ENCODE measurements at regions not wholly inside any gene's neighbourhood (a gene's known extent, or its start where the extent isn't known, plus 50 kb on each side); places are given as distances from the start of the nearest gene placed in this dataset.

DNA sequence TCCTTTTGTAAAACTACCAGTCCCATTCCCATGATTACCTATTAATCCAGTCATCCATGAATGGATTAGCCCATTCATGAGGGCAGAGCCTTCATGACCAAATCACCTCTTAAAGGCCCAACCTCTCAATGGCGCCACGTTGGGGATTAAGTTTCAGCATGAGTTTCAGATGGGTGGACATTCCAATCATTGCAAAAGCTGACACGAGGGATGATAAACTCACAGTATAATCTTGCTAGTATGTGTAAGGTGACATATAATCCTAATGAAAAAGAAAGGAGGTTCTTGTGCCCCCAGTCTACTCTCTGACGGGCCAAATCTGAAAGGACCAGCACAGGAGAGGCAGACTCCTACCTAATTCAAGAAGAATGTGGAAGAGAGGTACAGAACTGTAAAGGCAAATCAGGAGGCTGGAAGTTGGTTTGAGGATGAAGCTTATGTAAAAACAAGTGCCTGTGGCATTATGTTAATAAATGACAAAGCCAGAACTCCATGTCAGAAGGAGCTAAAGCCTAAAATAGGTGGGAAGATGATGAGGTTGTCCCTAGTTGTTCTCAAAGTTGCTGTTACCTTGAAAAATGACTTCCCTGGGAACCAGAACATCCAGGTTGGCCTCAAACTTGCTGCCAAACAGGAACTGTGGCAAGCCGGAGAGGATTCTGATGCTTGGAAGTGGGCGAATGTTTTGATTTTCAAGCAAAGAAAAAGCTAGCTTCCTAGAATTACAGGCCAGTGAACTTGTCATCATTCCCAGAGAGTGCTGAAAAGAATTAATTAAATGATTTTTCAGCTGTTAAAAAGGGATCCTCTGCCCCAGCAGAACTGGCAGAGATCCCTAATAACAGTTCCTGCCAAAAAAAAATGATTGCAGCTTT, 106.5 kb upstream of the TIAM2 start:
- WGBS, 2 experiments (ENCODE audit: extremely low coverage in 1 of 2, insufficient coverage in 1 of 2, insufficient read length in 1 of 2, insufficient replicate concordance in 2 of 2, low coverage in 1 of 2, low lambda C conversion rate in 2 of 2, missing lambda C conversion rate in 1 of 2): 92% methylated on average over 6 of the region's 6 CpGs; no CpG with 5 or more reads in 1 of the 2 experiments
- TF ChIP-seq, protein P1, sequence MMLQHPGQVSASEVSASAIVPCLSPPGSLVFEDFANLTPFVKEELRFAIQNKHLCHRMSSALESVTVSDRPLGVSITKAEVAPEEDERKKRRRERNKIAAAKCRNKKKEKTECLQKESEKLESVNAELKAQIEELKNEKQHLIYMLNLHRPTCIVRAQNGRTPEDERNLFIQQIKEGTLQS (IDR thresholded peaks at IDR 0.05; ENCODE audit: insufficient read depth, low read depth, low read length): no peak
- TF ChIP-seq GTF2F1 (IDR thresholded peaks at IDR 0.05; ENCODE audit: borderline replicate concordance, low read depth, low read length) (no peak), EP300 (IDR thresholded peaks at IDR 0.05; ENCODE audit: borderline replicate concordance in 1 of 2, low read depth in 2 of 2, low read length in 2 of 2) (no peak), SRF (IDR thresholded peaks at IDR 0.05; ENCODE audit: low read depth, low read length) (no peak), SIX5 (IDR thresholded peaks at IDR 0.05; ENCODE audit: low read depth, low read length) (no peak), SP4 (IDR thresholded peaks at IDR 0.05; ENCODE audit: low read length) (no peak), PHF8 (conservative IDR thresholded peaks at IDR 0.05; ENCODE audit: low read depth, low read length) (no peak), POU5F1 (IDR thresholded peaks at IDR 0.05; ENCODE audit: low read depth, low read length) (no peak), SIRT6 (IDR thresholded peaks at IDR 0.05; ENCODE audit: low read length) (no peak), KDM4A (IDR thresholded peaks at IDR 0.05; ENCODE audit: low read depth, low read length, severe bottlenecking) (no peak)
- TF ChIP-seq, protein P2, sequence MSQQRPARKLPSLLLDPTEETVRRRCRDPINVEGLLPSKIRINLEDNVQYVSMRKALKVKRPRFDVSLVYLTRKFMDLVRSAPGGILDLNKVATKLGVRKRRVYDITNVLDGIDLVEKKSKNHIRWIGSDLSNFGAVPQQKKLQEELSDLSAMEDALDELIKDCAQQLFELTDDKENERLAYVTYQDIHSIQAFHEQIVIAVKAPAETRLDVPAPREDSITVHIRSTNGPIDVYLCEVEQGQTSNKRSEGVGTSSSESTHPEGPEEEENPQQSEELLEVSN (IDR thresholded peaks at IDR 0.05): no peak

More for the DNA sequence above, 106.5 kb upstream of the TIAM2 start:
- Histone ChIP-seq H2AFZ (ENCODE audit: low read length) (no peak overlapping the region), H4K91ac (replicated peaks; ENCODE audit: insufficient read length, low read length) (no peak overlapping the region), H3K4ac (replicated peaks; ENCODE audit: insufficient read length, low read depth, low read length) (no peak overlapping the region), H3K27ac (ENCODE audit: low read depth, low read length) (no peak overlapping the region), H3K79me1 (ENCODE audit: low read depth, low read length) (no peaks in the 10 kb centered on the region), H3K14ac (ENCODE audit: insufficient read length) (no peak overlapping the region), H2BK20ac (ENCODE audit: low read length) (no peak overlapping the region), H3K23me2 (ENCODE audit: low read depth, low read length) (no peaks in the 10 kb centered on the region), H2BK12ac (ENCODE audit: low read depth, low read length) (no peak overlapping the region), H2BK5ac (ENCODE audit: low read depth, low read length) (no peak overlapping the region), H3K4me3 (ENCODE audit: extremely low read depth in 1 of 4, insufficient read depth in 2 of 4, low read depth in 3 of 4, low read length in 4 of 4) (no peak overlapping the region), H3K27me3 (replicated peaks in 1 of 4; ENCODE audit: control insufficient read depth in 3 of 4, extremely low read depth in 1 of 4, insufficient read depth in 3 of 4, low read length in 3 of 4) (no peaks in the 10 kb centered on the region), H2BK15ac (ENCODE audit: low read length) (no peak overlapping the region), H2BK120ac (replicated peaks; ENCODE audit: low read depth, low read length) (no peak overlapping the region), H3K79me2 (ENCODE audit: control insufficient read depth in 1 of 2, insufficient read depth in 2 of 2, low read length in 2 of 2) (no peaks in the 10 kb centered on the region), H3K56ac (replicated peaks; ENCODE audit: insufficient read length, low read depth, low read length) (no peak overlapping the region), H3K9me3 (ENCODE audit: insufficient read depth in 2 of 2, low read depth in 1 of 2, low read length in 1 of 2) (no peaks in the 10 kb centered on the region), H3K36me3 (ENCODE audit: control insufficient read depth in 2 of 4, insufficient read depth in 4 of 4, low read length in 3 of 4) (no peaks in the 10 kb centered on the region), H3K4me1 (replicated peaks in 1 of 4; ENCODE audit: control insufficient read depth in 3 of 4, insufficient read depth in 4 of 4, low read length in 3 of 4) (no peaks in the 10 kb centered on the region), H4K20me1 (replicated peaks in 1 of 2; ENCODE audit: control insufficient read depth in 1 of 2, insufficient read depth in 2 of 2, low read length in 2 of 2) (no peaks in the 10 kb centered on the region), H4K8ac (ENCODE audit: extremely low read depth, insufficient read depth, low read length) (no peak overlapping the region), H2AK5ac (ENCODE audit: low read depth, low read length) (no peak overlapping the region), H3K23ac (ENCODE audit: insufficient read length) (no peak overlapping the region), H3K9ac (replicated peaks in 1 of 4; ENCODE audit: extremely low read depth in 1 of 4, low read depth in 3 of 4, low read length in 3 of 4) (no peak overlapping the region), H3K18ac (ENCODE audit: extremely low read depth, low read length) (no peak overlapping the region), H4K5ac (ENCODE audit: insufficient read length, low read depth, low read length) (no peak overlapping the region), H3K4me2 (ENCODE audit: insufficient read depth in 1 of 2, low read depth in 2 of 2, low read length in 2 of 2) (no peak overlapping the region)
- DNase-seq (ENCODE audit: low read depth in 1 of 2, low spot score in 2 of 2): no peak
- FAIRE-seq: no peak
- ChIA-PET CTCF (ENCODE audit: partially characterized antibody) (interaction anchor here (0.8 to 2.2 kb wide), 3 partner anchors 68 to 1459 kb away, joined by 3 to 5 read pairs (median 5); no protein-coding TSS in a partner anchor), POLR2A (ENCODE audit: partially characterized antibody) (interaction anchor here (0.6 kb wide), 1 partner anchor 152 kb away, joined by 4 read pairs; no protein-coding TSS in a partner anchor)

All from H1 (cell line).